Thoracic aorta (tissue), 2 donors: ENCODE measurements at regions not wholly inside any gene's neighbourhood (a gene's known extent, or its start where the extent isn't known, plus 50 kb on each side); places are given as distances from the start of the nearest gene placed in this dataset.
"Not testable (repeated sequence)": the region's sequence is repeated elsewhere in the genome, so short reads cannot be mapped to it uniquely, and the experiment has no call there.

ENCODE experiments used
- ATAC-seq: fragments of 150-250 bp; one replicate; pipeline ENCODE4 v1.8.0; 2017; ENCODE audit warnings: low read depth; ENCODE audit not compliant: insufficient number of reproducible peaks, low FRiP score
- DNase-seq: peaks from one replicate; pipeline ENCODE4 v3.0.0-alpha.2; 2020; ENCODE audit warnings: low spot score
- H3K27ac ChIP-seq, 2 donors: fragments of 200-600 bp; sonication (generic); 1 replicate in 1 of 2; 2 replicates in 1 of 2; pipeline ENCODE4 v1.5.1; 2016; ENCODE audit warnings: mild to moderate bottlenecking in 2 of 2, moderate library complexity in 2 of 2
- H3K27me3 ChIP-seq: fragments of 200-600 bp; sonication (generic); replicated peaks from 2 replicates; pipeline ENCODE4 v1.6.0; 2016; ENCODE audit warnings: mild to moderate bottlenecking; ENCODE audit not compliant: insufficient read depth
- H3K36me3 ChIP-seq: fragments of 200-600 bp; sonication (generic); one replicate; pipeline ENCODE4 v1.5.1; 2016
- H3K4me1 ChIP-seq, 2 donors: fragments of 200-600 bp; sonication (generic); 1 replicate in 1 of 2; 2 replicates in 1 of 2; pipeline versions ENCODE4 v1.5.1 to v1.6.0; 2016; ENCODE audit warnings: low read depth in 2 of 2, mild to moderate bottlenecking in 1 of 2; ENCODE audit not compliant: control insufficient read depth in 1 of 2
- H3K4me3 ChIP-seq: fragments of 200-600 bp; sonication (generic); 2 replicates; pipeline ENCODE4 v1.5.1; 2016; ENCODE audit warnings: mild to moderate bottlenecking
- H3K9me3 ChIP-seq: fragments of 200-600 bp; sonication (generic); 2 replicates; pipeline ENCODE4 v1.5.1; 2016
- CTCF ChIP-seq: fragments of 200-600 bp; sonication (generic); IDR thresholded peaks from one replicate; pipeline ENCODE4 v1.5.1; 2019; ENCODE audit warnings: antibody characterized with exemption

GRCh38 chr1:60692031-60692430, 390.3 kb upstream of the NFIA start:
- no peak for TF ChIP-seq CTCF
- no peak overlapping the region for H3K27ac ChIP-seq

GRCh38 chr1:60688221-60688620, 394.1 kb upstream of the NFIA start:
- not testable (repeated sequence) for H3K36me3 ChIP-seq, DNase-seq, H3K27me3 ChIP-seq, H3K27ac ChIP-seq, H3K4me3 ChIP-seq, H3K9me3 ChIP-seq, ATAC-seq, H3K4me1 ChIP-seq

More at GRCh38 chr1:60692031-60692430, 390.3 kb upstream of the NFIA start:
- H3K27me3 ChIP-seq, result no peaks in the 10 kb centered on the region
- DNase-seq (no peak), ATAC-seq (no peak)
- H3K4me1 ChIP-seq, result no peaks in the 10 kb centered on the region
- no peaks in the 10 kb centered on the region for H3K36me3 ChIP-seq
- no peak overlapping the region for H3K4me3 ChIP-seq
- H3K9me3 ChIP-seq, result no peaks in the 10 kb centered on the region

- Histone ChIP-seq H3K36me3 (no peaks in the 10 kb centered on the region), H3K27me3 (no peaks in the 10 kb centered on the region), H3K9me3 (no peaks in the 10 kb centered on the region), H3K4me3 (no peak overlapping the region), H3K4me1 (peaks cover 3 to 13% of the 10 kb centered on the region in 2 donors), H3K27ac (no peak overlapping the region)
- no peak for TF ChIP-seq CTCF
- DNase-seq (no peak), ATAC-seq (no peak)
These were observed 401.1 kb upstream of the NFIA start for GRCh38 chr1:60681095-60681860.

GRCh38 chr1:60679524-60680375, 402.6 kb upstream of the NFIA start:
- no peak overlapping the region for H3K27ac ChIP-seq
- H3K4me3 ChIP-seq, result no peak overlapping the region
- peaks cover 3 to 13% of the 10 kb centered on the region in 2 donors for H3K4me1 ChIP-seq
- TF ChIP-seq CTCF, result no peak
- no peaks in the 10 kb centered on the region for H3K9me3 ChIP-seq
- DNase-seq (no peak), ATAC-seq (no peak)
- H3K36me3 ChIP-seq, result no peaks in the 10 kb centered on the region
- no peaks in the 10 kb centered on the region for H3K27me3 ChIP-seq

- Histone ChIP-seq H3K9me3 (no peaks in the 10 kb centered on the region), H3K36me3 (no peaks in the 10 kb centered on the region), H3K27ac (no peak overlapping the region), H3K4me1 (peaks cover 3 to 13% of the 10 kb centered on the region in 2 donors), H3K4me3 (no peak overlapping the region), H3K27me3 (no peaks in the 10 kb centered on the region)
- no peak for ATAC-seq
- no peak for DNase-seq
- no peak for TF ChIP-seq CTCF
These were observed 403.6 kb upstream of the NFIA start for GRCh38 chr1:60678802-60679201.
